ENCODE measurements at regions not wholly inside any gene's neighbourhood (a gene's known extent, or its start where the extent isn't known, plus 50 kb on each side); places are given as distances from the start of the nearest gene placed in this dataset.
"Not testable (repeated sequence)": the region's sequence is repeated elsewhere in the genome, so short reads cannot be mapped to it uniquely, and the experiment has no call there.

- no peak for DNase-seq (ENCODE audit: low read depth, low spot score)
These were observed 50.9 kb upstream of the OLIG3 start for GRCh38 chr6:137545073-137545472.

GRCh38 chr6:137547186-137547585, 53.0 kb upstream of the OLIG3 start:
- no peak for DNase-seq (ENCODE audit: low read depth, low spot score)

GRCh38 chr6:137547601-137548000, 53.4 kb upstream of the OLIG3 start:
- no peak for DNase-seq (ENCODE audit: low read depth, low spot score)

GRCh38 chr6:137549106-137549505, 54.9 kb upstream of the OLIG3 start:
- no peak for DNase-seq (ENCODE audit: low read depth, low spot score)

- no peak for DNase-seq (ENCODE audit: low read depth, low spot score)
These were observed 56.3 kb upstream of the OLIG3 start for GRCh38 chr6:137550535-137550934.

GRCh38 chr6:137552146-137552545, 58.0 kb upstream of the OLIG3 start:
- DNase-seq (ENCODE audit: low read depth, low spot score), result no peak

GRCh38 chr6:137552809-137553208, 58.6 kb upstream of the OLIG3 start:
- DNase-seq (ENCODE audit: low read depth, low spot score), result no peak

GRCh38 chr6:137559521-137560183, 65.5 kb upstream of the OLIG3 start:
- not testable (repeated sequence) for DNase-seq (ENCODE audit: low read depth, low spot score)

GRCh38 chr6:137560184-137560563, 66.0 kb upstream of the OLIG3 start:
- no peak for DNase-seq (ENCODE audit: low read depth, low spot score)

GRCh38 chr6:137568067-137568466, 73.9 kb upstream of the OLIG3 start:
- no peak for DNase-seq (ENCODE audit: low read depth, low spot score)

- DNase-seq (ENCODE audit: low read depth, low spot score), result no peak
These were observed 76.2 kb upstream of the OLIG3 start for GRCh38 chr6:137570393-137570792.

- no peak for DNase-seq (ENCODE audit: low read depth, low spot score)
These were observed 77.7 kb upstream of the OLIG3 start for GRCh38 chr6:137571854-137572253.

GRCh38 chr6:137573739-137574138, 79.5 kb upstream of the OLIG3 start:
- DNase-seq (ENCODE audit: low read depth, low spot score), result no peak

GRCh38 chr6:137579612-137580011, 85.4 kb upstream of the OLIG3 start:
- no peak for DNase-seq (ENCODE audit: low read depth, low spot score)

GRCh38 chr6:137581019-137581707, 87.0 kb upstream of the OLIG3 start:
- DNase-seq (ENCODE audit: low read depth, low spot score), result no peak

GRCh38 chr6:137583519-137583918, 89.3 kb upstream of the OLIG3 start:
- DNase-seq (ENCODE audit: low read depth, low spot score), result not testable (repeated sequence)

- DNase-seq (ENCODE audit: low read depth, low spot score), result no peak
These were observed 94.3 kb upstream of the OLIG3 start for GRCh38 chr6:137588472-137588871.

GRCh38 chr6:137589067-137589848, 95.1 kb upstream of the OLIG3 start:
- DNase-seq (ENCODE audit: low read depth, low spot score), result no peak

GRCh38 chr6:137590684-137591083, 96.5 kb upstream of the OLIG3 start:
- DNase-seq (ENCODE audit: low read depth, low spot score), result no peak

GRCh38 chr6:137601471-137601870, 107.3 kb upstream of the OLIG3 start:
- no peak for DNase-seq (ENCODE audit: low read depth, low spot score)

- no peak for DNase-seq (ENCODE audit: low read depth, low spot score)
These were observed 108.4 kb upstream of the OLIG3 start for GRCh38 chr6:137602313-137603197.

- DNase-seq (ENCODE audit: low read depth, low spot score), result no peak
These were observed 116.5 kb upstream of the OLIG3 start for GRCh38 chr6:137610702-137611101.

All from smooth muscle cell of the brain vasculature (primary cell).